WTC11 (cell line): ENCODE measurements at regions not wholly inside any gene's neighbourhood (a gene's known extent, or its start where the extent isn't known, plus 50 kb on each side); places are given as distances from the start of the nearest gene placed in this dataset.
"Not testable (repeated sequence)": the region's sequence is repeated elsewhere in the genome, so short reads cannot be mapped to it uniquely, and the experiment has no call there.

Source experiments
- ELF4 ChIP-seq: sonication (generic); formaldehyde crosslinking; IDR thresholded peaks from 2 replicates; pipeline ENCODE4 v1.8.1; 2022; ENCODE audit warnings: low read depth, mild to moderate bottlenecking, moderate library complexity, missing genetic modification reagents
- HMGA2 ChIP-seq: fragments of 250-450 bp; sonication (Bioruptor Pico); IDR thresholded peaks from 2 replicates; pipeline ENCODE4 v1.4.0; 2021; ENCODE audit warnings: mild to moderate bottlenecking, moderate library complexity
- JUN ChIP-seq: sonication (generic); formaldehyde crosslinking; IDR thresholded peaks from 2 replicates; pipeline ENCODE4 v1.8.0; 2023; ENCODE audit warnings: mild to moderate bottlenecking, missing genetic modification reagents
- RORB ChIP-seq: fragments of 250-450 bp; sonication (Bioruptor Pico); IDR thresholded peaks from 2 replicates; pipeline ENCODE4 v1.9.0; 2021; ENCODE audit warnings: mild to moderate bottlenecking
- SP1 ChIP-seq: sonication (generic); formaldehyde crosslinking; conservative IDR thresholded peaks from 2 replicates; pipeline ENCODE4 v1.8.1; 2022; ENCODE audit warnings: missing genetic modification reagents
- TF ChIP-seq, protein P1 (sequence below): sonication (generic); formaldehyde crosslinking; IDR thresholded peaks from 2 replicates; pipeline ENCODE4 v1.8.1; 2023; ENCODE audit warnings: mild to moderate bottlenecking, missing genetic modification reagents, moderate library complexity
- TF ChIP-seq, protein P2 (sequence below): fragments of 200-600 bp; IDR thresholded peaks from 2 replicates; pipeline ENCODE4 v1.8.0; 2022; ENCODE audit warnings: antibody characterized with exemption
- TF ChIP-seq, protein P3 (sequence below): sonication (generic); formaldehyde crosslinking; IDR thresholded peaks from 2 replicates; pipeline ENCODE4 v1.8.0; 2023; ENCODE audit warnings: missing genetic modification reagents
- TF ChIP-seq, protein P4 (sequence below): fragments of 250-450 bp; sonication (Bioruptor Pico); IDR thresholded peaks from 2 replicates; pipeline ENCODE4 v2.1.2; 2022; ENCODE audit warnings: mild to moderate bottlenecking, moderate library complexity
- TF ChIP-seq, protein P5 (sequence below): sonication (generic); formaldehyde crosslinking; IDR thresholded peaks from 2 replicates; pipeline ENCODE4 v1.8.0; 2022; ENCODE audit warnings: mild to moderate bottlenecking, missing genetic modification reagents
- TF ChIP-seq, protein P6 (sequence below): sonication (generic); formaldehyde crosslinking; IDR thresholded peaks from 2 replicates; pipeline ENCODE4 v1.8.1; 2022; ENCODE audit warnings: low read depth, mild to moderate bottlenecking, moderate library complexity, missing genetic modification reagents, borderline replicate concordance
- TF ChIP-seq, protein P7 (sequence below): sonication (generic); formaldehyde crosslinking; IDR thresholded peaks from 2 replicates; pipeline ENCODE4 v1.8.1; 2022; ENCODE audit warnings: missing genetic modification reagents, borderline replicate concordance
- TF ChIP-seq, protein P8 (sequence below): sonication (generic); formaldehyde crosslinking; IDR thresholded peaks from 2 replicates; pipeline ENCODE4 v1.8.1; 2023; ENCODE audit warnings: mild to moderate bottlenecking, missing genetic modification reagents, borderline replicate concordance

DNA sequence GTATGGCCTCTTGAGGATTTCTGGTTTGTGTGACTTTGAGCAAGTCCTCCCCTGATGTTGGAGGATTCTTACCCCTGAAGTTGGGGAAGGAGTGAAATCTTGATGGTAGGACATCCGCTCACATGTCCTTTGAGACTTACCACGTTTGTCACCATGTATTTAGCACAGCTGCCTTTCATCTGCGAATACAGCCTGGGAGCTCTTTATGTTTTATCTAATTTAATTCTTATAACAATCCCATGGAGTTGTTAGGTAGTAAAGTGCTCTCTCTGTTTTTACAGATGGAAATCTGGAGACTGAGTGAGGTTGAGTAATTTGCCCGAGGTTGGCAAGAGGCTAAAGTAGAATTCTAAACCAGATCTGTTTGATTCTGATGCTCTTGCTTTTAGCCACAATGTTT, 154.9 kb upstream of the PLGLB2 start:
- TF ChIP-seq, protein P1, sequence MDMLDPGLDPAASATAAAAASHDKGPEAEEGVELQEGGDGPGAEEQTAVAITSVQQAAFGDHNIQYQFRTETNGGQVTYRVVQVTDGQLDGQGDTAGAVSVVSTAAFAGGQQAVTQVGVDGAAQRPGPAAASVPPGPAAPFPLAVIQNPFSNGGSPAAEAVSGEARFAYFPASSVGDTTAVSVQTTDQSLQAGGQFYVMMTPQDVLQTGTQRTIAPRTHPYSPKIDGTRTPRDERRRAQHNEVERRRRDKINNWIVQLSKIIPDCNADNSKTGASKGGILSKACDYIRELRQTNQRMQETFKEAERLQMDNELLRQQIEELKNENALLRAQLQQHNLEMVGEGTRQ (CRISPR knock-in tag) = not testable (repeated sequence)
- TF ChIP-seq, protein P2, sequence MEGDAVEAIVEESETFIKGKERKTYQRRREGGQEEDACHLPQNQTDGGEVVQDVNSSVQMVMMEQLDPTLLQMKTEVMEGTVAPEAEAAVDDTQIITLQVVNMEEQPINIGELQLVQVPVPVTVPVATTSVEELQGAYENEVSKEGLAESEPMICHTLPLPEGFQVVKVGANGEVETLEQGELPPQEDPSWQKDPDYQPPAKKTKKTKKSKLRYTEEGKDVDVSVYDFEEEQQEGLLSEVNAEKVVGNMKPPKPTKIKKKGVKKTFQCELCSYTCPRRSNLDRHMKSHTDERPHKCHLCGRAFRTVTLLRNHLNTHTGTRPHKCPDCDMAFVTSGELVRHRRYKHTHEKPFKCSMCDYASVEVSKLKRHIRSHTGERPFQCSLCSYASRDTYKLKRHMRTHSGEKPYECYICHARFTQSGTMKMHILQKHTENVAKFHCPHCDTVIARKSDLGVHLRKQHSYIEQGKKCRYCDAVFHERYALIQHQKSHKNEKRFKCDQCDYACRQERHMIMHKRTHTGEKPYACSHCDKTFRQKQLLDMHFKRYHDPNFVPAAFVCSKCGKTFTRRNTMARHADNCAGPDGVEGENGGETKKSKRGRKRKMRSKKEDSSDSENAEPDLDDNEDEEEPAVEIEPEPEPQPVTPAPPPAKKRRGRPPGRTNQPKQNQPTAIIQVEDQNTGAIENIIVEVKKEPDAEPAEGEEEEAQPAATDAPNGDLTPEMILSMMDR = not testable (repeated sequence)
- TF ChIP-seq, protein P3, sequence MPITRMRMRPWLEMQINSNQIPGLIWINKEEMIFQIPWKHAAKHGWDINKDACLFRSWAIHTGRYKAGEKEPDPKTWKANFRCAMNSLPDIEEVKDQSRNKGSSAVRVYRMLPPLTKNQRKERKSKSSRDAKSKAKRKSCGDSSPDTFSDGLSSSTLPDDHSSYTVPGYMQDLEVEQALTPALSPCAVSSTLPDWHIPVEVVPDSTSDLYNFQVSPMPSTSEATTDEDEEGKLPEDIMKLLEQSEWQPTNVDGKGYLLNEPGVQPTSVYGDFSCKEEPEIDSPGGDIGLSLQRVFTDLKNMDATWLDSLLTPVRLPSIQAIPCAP (CRISPR knock-in tag) = not testable (repeated sequence)
- TF ChIP-seq, protein P4, sequence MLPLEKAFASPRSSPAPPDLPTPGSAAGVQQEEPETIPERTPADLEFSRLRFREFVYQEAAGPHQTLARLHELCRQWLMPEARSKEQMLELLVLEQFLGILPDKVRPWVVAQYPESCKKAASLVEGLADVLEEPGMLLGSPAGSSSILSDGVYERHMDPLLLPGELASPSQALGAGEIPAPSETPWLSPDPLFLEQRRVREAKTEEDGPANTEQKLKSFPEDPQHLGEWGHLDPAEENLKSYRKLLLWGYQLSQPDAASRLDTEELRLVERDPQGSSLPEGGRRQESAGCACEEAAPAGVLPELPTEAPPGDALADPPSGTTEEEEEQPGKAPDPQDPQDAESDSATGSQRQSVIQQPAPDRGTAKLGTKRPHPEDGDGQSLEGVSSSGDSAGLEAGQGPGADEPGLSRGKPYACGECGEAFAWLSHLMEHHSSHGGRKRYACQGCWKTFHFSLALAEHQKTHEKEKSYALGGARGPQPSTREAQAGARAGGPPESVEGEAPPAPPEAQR = not testable (repeated sequence)
- TF ChIP-seq, protein P5, sequence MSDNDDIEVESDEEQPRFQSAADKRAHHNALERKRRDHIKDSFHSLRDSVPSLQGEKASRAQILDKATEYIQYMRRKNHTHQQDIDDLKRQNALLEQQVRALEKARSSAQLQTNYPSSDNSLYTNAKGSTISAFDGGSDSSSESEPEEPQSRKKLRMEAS (CRISPR knock-in tag) = not testable (repeated sequence)
- not testable (repeated sequence) for TF ChIP-seq ELF4 (CRISPR knock-in tag); SP1 (CRISPR knock-in tag); JUN (CRISPR knock-in tag); HMGA2; RORB
- TF ChIP-seq, protein P6, sequence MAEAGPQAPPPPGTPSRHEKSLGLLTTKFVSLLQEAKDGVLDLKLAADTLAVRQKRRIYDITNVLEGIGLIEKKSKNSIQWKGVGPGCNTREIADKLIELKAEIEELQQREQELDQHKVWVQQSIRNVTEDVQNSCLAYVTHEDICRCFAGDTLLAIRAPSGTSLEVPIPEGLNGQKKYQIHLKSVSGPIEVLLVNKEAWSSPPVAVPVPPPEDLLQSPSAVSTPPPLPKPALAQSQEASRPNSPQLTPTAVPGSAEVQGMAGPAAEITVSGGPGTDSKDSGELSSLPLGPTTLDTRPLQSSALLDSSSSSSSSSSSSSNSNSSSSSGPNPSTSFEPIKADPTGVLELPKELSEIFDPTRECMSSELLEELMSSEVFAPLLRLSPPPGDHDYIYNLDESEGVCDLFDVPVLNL (CRISPR knock-in tag) = not testable (repeated sequence)
- TF ChIP-seq, protein P7, sequence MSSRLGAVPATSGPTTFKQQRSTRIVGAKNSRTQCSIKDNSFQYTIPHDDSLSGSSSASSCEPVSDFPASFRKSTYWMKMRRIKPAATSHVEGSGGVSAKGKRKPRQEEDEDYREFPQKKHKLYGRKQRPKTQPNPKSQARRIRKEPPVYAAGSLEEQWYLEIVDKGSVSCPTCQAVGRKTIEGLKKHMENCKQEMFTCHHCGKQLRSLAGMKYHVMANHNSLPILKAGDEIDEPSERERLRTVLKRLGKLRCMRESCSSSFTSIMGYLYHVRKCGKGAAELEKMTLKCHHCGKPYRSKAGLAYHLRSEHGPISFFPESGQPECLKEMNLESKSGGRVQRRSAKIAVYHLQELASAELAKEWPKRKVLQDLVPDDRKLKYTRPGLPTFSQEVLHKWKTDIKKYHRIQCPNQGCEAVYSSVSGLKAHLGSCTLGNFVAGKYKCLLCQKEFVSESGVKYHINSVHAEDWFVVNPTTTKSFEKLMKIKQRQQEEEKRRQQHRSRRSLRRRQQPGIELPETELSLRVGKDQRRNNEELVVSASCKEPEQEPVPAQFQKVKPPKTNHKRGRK = not testable (repeated sequence)
- TF ChIP-seq, protein P8, sequence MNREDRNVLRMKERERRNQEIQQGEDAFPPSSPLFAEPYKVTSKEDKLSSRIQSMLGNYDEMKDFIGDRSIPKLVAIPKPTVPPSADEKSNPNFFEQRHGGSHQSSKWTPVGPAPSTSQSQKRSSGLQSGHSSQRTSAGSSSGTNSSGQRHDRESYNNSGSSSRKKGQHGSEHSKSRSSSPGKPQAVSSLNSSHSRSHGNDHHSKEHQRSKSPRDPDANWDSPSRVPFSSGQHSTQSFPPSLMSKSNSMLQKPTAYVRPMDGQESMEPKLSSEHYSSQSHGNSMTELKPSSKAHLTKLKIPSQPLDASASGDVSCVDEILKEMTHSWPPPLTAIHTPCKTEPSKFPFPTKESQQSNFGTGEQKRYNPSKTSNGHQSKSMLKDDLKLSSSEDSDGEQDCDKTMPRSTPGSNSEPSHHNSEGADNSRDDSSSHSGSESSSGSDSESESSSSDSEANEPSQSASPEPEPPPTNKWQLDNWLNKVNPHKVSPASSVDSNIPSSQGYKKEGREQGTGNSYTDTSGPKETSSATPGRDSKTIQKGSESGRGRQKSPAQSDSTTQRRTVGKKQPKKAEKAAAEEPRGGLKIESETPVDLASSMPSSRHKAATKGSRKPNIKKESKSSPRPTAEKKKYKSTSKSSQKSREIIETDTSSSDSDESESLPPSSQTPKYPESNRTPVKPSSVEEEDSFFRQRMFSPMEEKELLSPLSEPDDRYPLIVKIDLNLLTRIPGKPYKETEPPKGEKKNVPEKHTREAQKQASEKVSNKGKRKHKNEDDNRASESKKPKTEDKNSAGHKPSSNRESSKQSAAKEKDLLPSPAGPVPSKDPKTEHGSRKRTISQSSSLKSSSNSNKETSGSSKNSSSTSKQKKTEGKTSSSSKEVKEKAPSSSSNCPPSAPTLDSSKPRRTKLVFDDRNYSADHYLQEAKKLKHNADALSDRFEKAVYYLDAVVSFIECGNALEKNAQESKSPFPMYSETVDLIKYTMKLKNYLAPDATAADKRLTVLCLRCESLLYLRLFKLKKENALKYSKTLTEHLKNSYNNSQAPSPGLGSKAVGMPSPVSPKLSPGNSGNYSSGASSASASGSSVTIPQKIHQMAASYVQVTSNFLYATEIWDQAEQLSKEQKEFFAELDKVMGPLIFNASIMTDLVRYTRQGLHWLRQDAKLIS (CRISPR knock-in tag) = not testable (repeated sequence)
